IMR-90 (cell line): ENCODE measurements at regions not wholly inside any gene's neighbourhood (a gene's known extent, or its start where the extent isn't known, plus 50 kb on each side); places are given as distances from the start of the nearest gene placed in this dataset.

ENCODE experiments used
- BHLHE40 ChIP-seq: fragments of 150-350 bp; IDR thresholded peaks from 2 replicates; pipeline ENCODE4 v1.6.1; 2016; ENCODE audit warnings: mild to moderate bottlenecking, low read depth, low read length
- CEBPB ChIP-seq: IDR thresholded peaks from 2 replicates; pipeline ENCODE4 v1.6.1; 2012; ENCODE audit warnings: low read depth, low read length, improper control_type of control experiment
- MAZ ChIP-seq: IDR thresholded peaks from 2 replicates; pipeline ENCODE4 v1.6.1; 2012; ENCODE audit warnings: low read depth, mild to moderate bottlenecking, low read length, improper control_type of control experiment, moderate library complexity, borderline replicate concordance
- MXI1 ChIP-seq: IDR thresholded peaks from 2 replicates; pipeline ENCODE4 v1.6.1; 2012; ENCODE audit warnings: low read depth, mild to moderate bottlenecking, low read length, moderate library complexity, borderline replicate concordance
- POLR2A ChIP-seq: IDR thresholded peaks from 2 replicates; pipeline ENCODE4 v1.6.1; 2012; ENCODE audit warnings: mild to moderate bottlenecking, low read depth, low read length
- TF ChIP-seq, protein P1 (sequence below): conservative IDR thresholded peaks from 2 replicates; pipeline ENCODE4 v1.5.1; 2012; ENCODE audit warnings: mild to moderate bottlenecking, low read depth, low read length, improper control_type of control experiment
- TF ChIP-seq, protein P2 (sequence below): fragments of 150-350 bp; IDR thresholded peaks from 2 replicates; pipeline ENCODE4 v1.6.1; 2017; ENCODE audit warnings: mild to moderate bottlenecking, antibody characterized with exemption, low read length, low read depth

GRCh38 chr2:72001937-72002690 lies 145.5 kb downstream of the CYP26B1 start:
- no peak for TF ChIP-seq POLR2A
- TF ChIP-seq, protein P1, sequence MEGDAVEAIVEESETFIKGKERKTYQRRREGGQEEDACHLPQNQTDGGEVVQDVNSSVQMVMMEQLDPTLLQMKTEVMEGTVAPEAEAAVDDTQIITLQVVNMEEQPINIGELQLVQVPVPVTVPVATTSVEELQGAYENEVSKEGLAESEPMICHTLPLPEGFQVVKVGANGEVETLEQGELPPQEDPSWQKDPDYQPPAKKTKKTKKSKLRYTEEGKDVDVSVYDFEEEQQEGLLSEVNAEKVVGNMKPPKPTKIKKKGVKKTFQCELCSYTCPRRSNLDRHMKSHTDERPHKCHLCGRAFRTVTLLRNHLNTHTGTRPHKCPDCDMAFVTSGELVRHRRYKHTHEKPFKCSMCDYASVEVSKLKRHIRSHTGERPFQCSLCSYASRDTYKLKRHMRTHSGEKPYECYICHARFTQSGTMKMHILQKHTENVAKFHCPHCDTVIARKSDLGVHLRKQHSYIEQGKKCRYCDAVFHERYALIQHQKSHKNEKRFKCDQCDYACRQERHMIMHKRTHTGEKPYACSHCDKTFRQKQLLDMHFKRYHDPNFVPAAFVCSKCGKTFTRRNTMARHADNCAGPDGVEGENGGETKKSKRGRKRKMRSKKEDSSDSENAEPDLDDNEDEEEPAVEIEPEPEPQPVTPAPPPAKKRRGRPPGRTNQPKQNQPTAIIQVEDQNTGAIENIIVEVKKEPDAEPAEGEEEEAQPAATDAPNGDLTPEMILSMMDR = no peak
- no peak for TF ChIP-seq MAZ
- TF ChIP-seq, protein P2, sequence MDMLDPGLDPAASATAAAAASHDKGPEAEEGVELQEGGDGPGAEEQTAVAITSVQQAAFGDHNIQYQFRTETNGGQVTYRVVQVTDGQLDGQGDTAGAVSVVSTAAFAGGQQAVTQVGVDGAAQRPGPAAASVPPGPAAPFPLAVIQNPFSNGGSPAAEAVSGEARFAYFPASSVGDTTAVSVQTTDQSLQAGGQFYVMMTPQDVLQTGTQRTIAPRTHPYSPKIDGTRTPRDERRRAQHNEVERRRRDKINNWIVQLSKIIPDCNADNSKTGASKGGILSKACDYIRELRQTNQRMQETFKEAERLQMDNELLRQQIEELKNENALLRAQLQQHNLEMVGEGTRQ = no peak
- no peak for TF ChIP-seq CEBPB
- no peak for TF ChIP-seq MXI1
- no peak for TF ChIP-seq BHLHE40
